Retinal pigment epithelial cell (primary cell): ENCODE measurements at regions not wholly inside any gene's neighbourhood (a gene's known extent, or its start where the extent isn't known, plus 50 kb on each side); places are given as distances from the start of the nearest gene placed in this dataset.

ENCODE experiments used
- DNase-seq: peaks from one replicate; pipeline ENCODE4 v3.0.0-alpha.2; 2010; ENCODE audit warnings: low read depth
- H3K4me3 ChIP-seq: 2 replicates; pipeline ENCODE4 v1.5.1; 2011; ENCODE audit warnings: mild to moderate bottlenecking, low read length, control low read depth, moderate library complexity
- TF ChIP-seq, protein P1 (sequence below): conservative IDR thresholded peaks from 2 replicates; pipeline ENCODE4 v1.5.1; 2011; ENCODE audit warnings: low read depth, low read length, control low read depth, inconsistent platforms

DNA sequence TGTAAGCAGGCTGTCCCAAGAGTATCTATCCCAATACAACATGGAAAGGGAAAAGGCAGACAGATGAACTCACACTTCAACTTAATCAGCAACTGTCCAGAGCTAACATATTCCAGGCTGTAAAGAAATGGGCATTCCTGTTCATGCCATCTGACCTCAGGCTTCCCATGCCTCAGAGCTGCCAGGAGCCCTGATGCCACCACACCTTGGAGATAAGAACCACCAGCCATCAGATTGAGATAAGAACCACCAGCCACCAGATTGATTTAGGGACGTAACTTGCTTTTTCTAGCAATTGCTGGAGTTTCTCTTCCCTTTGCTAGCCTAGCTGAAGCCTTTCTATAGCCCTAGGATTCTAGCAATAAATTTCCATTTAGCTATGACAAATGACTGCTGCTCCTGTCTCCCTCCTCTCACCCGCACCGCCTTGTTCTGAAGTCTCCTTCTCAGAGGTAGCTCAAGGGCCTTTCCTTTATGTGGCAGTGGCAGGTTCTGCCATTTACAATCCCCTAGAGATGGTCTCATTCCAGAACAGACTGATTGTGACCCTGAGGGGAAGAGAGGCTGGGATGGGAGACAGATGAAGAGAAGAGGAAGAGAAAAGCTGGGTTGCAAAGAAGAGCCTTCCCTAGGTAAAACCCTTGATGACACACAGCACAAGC lies 88.0 kb upstream of the CTTNBP2NL start:
- no peak overlapping the region for H3K4me3 ChIP-seq
- no peak for DNase-seq
- TF ChIP-seq, protein P1, sequence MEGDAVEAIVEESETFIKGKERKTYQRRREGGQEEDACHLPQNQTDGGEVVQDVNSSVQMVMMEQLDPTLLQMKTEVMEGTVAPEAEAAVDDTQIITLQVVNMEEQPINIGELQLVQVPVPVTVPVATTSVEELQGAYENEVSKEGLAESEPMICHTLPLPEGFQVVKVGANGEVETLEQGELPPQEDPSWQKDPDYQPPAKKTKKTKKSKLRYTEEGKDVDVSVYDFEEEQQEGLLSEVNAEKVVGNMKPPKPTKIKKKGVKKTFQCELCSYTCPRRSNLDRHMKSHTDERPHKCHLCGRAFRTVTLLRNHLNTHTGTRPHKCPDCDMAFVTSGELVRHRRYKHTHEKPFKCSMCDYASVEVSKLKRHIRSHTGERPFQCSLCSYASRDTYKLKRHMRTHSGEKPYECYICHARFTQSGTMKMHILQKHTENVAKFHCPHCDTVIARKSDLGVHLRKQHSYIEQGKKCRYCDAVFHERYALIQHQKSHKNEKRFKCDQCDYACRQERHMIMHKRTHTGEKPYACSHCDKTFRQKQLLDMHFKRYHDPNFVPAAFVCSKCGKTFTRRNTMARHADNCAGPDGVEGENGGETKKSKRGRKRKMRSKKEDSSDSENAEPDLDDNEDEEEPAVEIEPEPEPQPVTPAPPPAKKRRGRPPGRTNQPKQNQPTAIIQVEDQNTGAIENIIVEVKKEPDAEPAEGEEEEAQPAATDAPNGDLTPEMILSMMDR: no peak

DNA sequence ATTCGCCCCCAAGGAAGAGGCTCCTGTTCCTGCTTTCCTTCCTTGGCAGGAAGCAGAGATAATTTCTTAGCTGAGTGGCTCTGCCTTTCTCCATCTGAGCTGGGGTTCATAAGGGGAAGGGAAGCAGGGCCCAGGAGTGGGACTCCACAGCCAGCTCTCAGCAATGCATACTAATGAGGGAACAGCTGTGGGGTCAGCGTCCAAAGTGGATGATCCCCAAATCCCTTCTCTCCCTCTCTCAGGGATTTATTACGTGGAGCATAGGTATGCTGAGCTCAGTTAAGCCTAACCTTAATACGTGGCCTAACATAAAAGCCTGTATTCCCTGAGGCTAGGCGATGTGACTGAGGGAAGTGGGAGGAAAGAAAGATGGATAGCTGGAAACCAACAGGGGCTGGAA lies 87.3 kb upstream of the CTTNBP2NL start:
- TF ChIP-seq, protein P1: no peak
- no peak for DNase-seq
- H3K4me3 ChIP-seq: no peak overlapping the region

DNA sequence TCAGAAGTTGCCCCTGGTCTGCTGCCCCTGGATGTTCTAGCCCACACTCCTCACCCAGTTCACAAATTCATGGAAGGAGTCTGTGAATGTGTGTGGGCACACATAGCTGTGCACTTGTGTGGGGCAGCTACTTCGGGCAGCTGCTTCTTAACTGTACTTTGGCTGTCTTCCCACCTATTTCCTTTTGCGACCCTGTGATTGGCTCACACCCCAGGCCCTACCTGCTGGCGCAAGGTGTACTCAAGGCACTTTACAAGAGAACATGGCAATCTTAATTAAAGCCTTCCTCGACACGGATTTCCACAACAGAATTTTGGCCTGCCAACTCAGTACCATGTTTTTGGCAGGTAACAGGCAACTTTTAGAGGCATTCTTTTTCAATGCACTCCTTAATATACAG lies 86.5 kb upstream of the CTTNBP2NL start:
- no peak for DNase-seq
- H3K4me3 ChIP-seq: no peak overlapping the region
- TF ChIP-seq, protein P1: no peak

DNA sequence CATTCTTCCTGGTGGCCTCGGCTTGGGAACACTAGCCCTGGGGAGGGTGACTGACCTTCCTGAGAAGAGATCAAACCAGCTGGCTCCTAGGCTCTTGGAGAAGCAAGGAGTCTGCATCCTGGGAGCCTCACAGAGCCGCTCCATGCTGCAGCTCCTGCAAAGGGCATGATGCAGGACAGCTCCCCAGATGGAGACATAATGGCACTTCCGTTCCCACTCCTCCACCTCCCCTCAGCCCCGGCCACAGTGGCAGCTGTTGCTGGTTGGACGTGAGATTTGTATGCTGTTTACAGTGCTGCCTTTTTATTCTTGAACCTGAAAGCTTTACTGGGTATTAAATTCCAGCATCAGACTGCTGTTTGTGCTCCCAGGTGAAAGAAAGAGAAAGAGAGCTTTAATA lies 83.7 kb upstream of the CTTNBP2NL start:
- DNase-seq: no peak
- H3K4me3 ChIP-seq: no peak overlapping the region
- TF ChIP-seq, protein P1: no peak

DNA sequence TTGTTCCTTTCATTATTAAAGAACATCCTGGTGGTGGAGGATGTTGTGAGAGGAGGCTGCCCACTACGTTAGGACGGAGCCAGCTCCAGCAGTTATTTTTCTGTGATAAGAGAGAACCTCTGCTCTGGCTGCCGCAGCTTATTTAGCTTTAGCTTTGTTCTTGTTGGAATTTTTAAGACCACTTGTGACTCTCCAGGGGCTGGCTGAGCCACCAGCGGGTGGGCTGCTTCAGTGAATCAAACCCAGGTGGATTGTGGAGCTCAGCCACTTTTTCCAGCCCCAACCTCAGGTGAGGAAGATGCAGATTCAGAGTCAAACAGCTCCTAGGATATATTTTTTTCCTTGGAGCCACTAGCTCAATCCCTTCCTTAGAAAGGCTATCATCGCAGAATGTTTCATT lies 83.1 kb upstream of the CTTNBP2NL start:
- no peak for DNase-seq
- TF ChIP-seq, protein P1: no peak
- no peak overlapping the region for H3K4me3 ChIP-seq

DNA sequence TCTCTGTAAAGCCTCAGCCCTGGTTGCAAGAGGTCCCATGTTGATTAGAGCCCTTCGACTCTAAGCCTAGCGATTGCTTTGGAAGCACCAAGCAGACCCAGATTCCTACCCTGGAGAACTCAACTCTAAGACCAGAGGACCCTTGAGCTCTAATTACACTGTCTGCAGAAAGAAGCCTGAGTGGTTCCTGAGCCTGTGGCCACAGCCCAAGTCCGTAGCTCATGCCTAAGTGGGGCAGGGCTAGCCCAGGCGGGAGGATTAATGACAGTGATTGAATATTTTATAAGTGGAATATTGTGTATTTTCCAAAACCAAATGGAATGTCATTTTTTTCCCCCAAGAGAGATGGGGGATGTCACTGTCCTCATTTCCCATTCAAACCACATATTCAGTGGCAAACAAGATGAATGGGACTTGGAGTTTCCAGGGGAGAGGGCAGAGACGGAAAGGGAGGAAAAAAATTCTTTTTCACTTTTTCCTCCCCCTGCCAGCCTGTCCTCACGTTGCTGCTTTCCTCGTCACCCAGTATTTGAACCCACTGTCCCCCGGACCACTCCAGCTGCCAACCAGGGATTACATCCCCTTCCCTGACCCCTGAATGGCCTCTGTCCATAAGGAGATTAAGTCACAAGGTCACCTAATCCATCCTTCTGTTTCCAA lies 79.6 kb upstream of the CTTNBP2NL start:
- DNase-seq: no peak
- TF ChIP-seq, protein P1: no peak

DNA sequence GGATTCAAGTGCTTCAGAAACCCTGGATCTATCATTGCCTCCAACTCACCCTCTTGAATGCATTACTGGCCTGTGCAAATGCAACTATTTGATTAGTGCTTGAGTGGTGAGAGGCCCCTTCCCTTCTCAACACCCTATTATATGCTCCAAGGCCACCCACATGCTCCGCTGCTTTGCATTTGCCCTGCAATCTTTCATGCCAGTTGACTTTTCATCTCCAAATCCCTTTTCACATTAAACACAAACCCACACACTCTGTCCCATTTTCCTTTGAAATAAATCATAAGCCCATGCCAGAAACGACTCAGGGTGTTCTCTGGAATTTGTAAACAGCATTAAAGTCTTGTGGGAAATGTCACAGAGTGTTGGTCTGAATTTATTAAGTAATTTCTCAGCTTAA lies 78.9 kb upstream of the CTTNBP2NL start:
- no peak overlapping the region for H3K4me3 ChIP-seq
- peak; percentile 65 for DNase-seq
- TF ChIP-seq, protein P1: no peak

More for the DNA sequence above, 79.6 kb upstream of the CTTNBP2NL start:
- no peak overlapping the region for H3K4me3 ChIP-seq
